GM19324 (cell line): ENCODE measurements at regions not wholly inside any gene's neighbourhood (a gene's known extent, or its start where the extent isn't known, plus 50 kb on each side); places are given as distances from the start of the nearest gene placed in this dataset.

Experiments used
- ATAC-seq: cut with Tn5 transposase; IDR thresholded peaks from one replicate; pipeline ENCODE4 v1.9.1; 2021; ENCODE audit warnings: mild to moderate bottlenecking, moderate library complexity; ENCODE audit not compliant: unreplicated experiment, low FRiP score

DNA sequence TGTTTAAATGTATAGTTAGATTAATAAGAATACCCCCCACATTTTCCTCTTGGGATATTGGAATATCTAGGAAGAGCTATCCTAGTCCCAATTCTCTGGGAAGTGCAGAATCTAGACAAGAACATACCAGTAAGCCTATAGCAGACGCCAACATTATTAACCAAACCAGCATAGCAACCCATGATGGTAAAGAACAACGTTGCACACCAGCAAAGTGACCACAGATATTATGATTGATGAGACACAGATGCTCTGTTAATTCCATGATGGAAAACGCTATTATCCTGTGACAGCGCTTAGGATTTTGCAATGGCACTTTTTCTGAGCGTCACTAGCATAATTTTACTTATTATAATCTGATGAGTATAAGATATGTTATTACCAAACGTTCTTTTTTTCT is 603.1 kb upstream of the PCDH15 start:
- ATAC-seq = no peak

DNA sequence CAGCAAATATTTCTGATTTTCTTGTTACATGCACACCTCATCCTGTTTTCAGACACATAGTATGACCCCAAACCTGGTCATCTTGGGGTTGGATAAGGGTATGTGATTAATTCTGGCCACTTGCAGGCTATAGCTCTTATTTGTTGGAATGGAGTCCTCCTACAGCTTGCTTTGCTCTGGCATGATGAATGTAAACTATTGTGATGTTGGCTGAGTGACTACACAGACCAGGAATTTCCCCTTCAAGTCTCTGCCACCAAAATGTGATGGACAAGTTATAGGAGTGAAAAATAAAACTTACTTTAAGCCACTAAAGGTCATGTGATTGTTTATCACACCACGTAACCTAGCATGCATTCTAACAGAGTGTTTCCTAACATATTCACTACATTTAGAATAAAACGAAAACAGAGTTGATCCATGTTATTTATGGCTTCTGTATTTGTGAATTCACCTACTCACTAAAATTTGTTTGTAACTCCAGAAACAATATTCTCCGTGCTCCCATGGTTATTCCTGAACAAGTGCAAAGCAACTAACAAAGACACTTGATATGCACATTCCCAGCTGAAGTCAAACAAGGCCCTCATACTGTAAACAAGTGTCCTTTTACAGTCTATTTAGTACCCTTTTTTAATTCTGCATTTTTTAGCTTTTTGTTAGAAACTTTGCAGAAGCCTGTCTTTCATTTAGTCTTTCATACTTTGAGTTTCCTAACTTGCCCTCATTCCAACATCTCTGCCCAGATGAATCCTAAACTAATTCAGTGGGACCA is 599.2 kb upstream of the PCDH15 start:
- ATAC-seq = no peak

DNA sequence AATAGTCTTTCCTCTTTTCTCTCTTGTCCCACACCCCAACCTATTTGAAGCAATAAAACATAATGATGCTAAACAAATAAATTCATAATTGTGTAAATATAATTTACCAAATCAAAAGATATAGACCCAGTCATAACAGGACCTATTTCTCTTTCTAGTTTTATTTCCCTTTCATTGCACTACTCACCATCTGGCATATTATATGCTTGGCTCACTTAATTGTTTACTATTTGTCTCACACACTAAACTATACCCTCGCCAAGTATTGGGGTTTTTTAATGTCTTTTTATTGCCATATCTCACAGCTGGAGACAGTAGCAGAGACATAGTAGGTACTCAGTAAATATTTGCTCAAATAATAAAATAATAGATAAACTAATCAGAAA is 597.5 kb upstream of the PCDH15 start:
- ATAC-seq = no peak

DNA sequence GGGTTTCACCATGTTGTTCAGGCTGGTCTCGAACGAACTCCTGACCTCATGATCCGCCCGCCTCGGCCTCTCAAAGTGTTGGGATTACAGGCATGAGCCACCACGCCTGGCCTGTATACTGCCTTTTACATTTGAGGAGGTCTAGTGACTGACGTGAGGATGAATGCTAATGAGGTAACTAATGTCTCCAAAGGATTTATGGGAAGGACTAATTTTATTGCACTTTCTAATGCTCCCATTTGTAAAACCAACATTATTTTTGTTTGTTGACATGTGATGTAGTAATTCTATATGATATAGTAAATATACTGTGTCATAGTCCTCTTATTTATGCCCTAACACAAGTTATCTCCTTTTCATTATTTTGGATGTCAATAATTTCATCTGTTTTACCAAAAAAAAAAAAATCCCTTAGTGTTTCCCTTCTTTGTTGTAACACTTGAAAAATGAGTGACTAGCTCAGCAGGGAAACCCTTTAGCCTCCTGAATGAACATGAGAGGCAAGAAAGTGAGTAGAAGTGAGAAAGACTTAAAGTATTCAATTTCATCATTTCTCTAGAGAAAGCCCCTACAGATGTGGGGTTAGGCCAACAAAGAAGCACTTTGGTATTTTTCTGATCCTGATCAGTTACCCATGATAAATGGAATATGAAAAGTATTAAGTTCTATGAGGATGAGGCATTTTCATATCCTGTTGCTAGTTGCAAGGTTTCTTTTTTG is 596.9 kb upstream of the PCDH15 start:
- no peak for ATAC-seq

DNA sequence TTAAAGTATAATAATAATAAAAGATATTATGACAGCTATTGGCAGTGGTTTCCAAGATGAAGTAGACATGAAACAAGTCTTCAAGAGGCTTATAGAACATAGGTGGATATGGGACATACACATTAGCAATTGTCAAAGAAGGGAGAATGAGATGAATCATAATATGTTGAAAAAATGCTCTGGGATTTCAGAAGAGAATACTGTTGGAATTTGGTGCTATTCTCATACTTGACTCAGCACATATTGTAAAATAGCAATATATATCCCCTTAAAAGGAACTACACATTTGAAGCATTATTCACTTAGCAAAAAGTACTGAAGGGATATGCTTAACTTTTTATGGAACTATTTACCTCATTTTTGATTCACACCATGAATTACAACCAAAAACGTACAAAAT is 577.2 kb upstream of the PCDH15 start:
- no peak for ATAC-seq

DNA sequence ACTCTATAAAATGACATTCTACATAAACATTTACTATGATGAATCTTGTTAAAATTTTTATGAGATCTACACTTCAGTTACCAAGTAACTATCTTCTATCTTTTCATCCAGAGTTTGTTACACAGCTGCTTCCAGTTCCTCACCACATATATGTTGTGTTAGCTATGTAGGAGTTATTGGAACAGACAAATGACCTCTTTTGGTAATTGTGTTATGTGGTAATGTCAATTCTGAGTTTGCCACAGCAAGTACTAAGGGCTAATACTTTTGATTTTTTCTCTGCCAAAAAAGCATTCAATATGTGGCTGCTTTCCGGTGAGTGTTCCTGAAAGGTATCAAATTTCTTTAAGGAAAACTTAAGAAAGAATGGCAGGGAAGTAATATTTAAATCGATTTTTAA is 573.9 kb upstream of the PCDH15 start:
- ATAC-seq = no peak

DNA sequence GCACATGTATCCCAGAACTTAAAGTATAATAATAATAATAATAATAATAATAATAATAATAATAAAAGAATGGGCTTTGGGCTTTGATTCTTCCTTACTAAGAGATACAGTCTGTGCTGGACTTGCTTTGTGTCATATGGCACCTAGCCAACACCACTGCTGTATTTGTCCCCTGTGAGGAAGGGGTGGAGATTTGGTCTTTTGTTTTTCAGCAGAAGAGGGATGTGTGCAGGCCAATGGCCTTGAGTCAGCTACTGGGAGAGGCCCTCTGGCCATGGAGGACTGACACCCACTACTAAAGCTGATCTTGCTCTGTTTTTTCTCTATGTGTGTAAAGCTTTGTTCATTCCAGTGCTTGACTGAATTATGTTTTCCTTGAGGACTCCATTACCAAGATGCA is 573.0 kb upstream of the PCDH15 start:
- no peak for ATAC-seq

DNA sequence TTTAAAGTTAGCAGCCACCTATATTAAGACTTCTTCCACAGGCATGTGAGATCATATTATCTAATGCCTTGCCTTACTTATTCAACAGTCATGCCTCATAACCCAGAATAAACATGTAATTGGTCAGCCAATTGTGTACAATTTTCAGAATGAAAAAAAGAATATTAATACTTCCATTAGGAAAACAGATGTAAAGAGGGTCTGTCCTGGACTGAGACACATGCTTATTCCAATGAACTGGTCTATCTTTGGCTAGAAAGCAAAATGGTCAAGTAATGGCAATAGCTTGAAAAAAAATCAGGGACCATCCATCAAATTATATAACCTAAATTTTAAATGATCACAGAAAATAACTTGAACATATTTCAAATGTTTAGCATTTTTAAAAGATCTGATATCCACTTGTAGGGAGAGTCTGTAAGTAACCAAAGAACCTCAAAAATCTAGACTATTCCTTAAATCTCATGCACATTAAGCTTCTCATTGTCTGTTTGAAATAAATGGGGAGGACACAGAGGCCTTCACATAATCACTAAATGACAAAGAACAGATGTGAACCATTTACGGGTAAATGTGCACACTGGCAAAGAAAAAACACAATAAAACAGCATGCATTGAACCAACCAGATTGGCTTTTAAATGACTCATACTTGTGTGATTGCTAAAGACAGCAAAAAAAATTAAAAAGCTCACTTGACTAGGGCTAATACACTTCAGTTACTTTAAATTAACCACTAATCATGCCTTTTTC is 568.8 kb upstream of the PCDH15 start:
- no peak for ATAC-seq

DNA sequence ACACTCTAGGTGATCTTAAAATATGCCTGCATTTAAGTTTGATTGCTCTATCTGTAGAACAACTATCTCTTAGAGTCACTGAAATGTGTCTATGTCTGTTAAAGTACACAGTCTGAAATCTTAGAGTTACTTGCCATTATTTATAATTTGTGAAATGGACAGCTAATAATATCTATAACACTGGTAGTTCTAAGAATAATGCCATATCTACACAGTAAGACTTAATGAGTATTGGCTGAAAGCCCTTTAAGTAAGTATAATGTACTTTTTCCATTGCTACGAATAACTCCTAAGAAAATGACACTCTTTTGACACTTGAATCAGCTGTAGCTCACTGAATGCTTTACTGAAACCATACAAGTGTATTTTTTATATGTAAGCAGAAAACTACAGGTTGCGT is 567.4 kb upstream of the PCDH15 start:
- no peak for ATAC-seq

DNA sequence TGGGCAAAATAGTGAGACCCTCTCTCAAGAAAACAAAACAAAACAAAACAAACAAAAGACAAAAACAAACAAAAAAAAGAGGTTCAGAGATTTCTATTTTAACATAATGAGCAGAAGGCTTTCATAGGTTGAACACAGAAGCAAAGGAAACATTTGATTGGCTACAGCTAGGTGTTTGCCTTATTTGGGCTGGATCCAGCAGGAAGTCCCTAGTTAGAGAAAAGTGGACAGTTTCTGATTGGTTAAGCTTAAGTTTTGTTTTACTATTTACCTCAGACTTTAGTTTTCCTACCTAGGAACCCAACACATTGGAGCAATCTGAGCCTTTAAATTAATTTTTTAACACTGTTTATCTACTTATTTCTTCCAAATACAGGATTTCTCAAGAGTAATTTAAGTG is 566.5 kb upstream of the PCDH15 start:
- no peak for ATAC-seq

DNA sequence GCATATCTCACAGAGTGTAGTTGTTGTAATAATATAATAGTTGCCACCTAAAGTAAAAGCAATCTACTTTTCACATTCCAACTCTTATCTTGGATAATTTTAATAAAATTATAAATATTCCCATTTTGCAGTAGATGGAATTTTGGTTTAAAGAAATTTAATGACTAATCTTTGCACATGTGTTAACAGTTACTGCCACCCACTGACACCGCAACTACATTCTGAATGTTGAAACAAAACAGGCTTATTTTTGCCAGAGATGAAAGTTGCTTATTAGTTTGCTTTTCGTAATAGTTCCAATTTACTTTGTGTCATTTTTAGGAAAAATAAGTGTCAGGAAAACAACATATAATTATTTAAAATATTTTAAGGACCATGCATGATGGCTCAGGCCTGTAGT is 557.5 kb upstream of the PCDH15 start:
- ATAC-seq = no peak

DNA sequence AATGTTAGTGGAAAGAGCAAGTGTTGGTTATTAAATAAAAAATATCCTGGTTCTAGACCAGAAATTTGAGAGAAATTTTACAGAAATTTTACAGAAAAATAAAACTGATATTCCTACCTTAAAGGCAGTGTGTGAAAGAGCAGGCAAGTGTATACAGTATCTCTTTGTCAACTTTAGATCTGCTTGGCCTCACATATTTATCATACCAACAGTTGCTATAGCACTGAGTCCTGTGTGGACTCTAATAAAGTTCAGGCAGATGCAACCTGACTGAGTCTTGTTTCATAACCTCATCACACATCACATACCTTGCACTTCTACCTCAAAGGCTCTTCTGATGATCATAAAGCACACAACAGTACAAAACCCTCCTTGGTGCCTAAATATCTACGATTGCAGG is 552.4 kb upstream of the PCDH15 start:
- no peak for ATAC-seq

DNA sequence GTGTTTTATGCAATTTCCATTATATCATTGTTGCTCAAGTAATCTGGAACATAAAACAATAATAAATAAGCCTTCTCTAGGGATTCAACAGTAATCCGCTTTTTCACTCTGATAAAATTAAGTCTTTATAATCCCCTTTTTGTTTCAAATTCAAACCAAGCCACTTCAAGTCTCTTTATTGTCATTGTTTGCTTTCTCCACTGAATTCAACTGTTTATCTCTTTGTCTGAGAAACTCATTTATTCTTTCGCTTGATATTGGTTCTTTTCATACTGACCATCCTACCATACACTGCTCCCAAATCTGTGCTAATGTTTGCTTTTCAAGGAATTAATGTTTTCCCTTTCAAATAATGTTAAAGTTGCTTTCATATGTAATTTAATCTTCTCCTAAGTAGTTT is 550.4 kb upstream of the PCDH15 start:
- ATAC-seq = no peak

DNA sequence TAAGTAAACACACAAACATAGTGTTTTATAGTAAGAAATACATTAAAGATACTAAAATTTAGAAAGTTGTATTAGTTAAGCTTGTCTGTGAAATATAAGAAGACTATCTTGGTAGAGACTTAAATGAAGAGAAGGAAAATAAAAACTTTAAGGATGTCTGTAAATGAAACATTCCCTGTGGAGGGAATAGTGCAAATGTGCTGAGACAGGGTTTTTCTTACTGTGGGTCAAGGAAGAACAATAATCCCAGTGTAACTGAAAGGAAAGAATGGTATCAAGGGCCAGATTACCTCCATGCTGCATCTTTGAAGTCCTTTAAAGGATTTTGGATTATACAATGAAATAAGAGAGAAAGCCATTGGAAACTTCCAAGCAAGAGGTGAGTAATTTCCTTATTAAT is 547.5 kb upstream of the PCDH15 start:
- ATAC-seq = no peak

DNA sequence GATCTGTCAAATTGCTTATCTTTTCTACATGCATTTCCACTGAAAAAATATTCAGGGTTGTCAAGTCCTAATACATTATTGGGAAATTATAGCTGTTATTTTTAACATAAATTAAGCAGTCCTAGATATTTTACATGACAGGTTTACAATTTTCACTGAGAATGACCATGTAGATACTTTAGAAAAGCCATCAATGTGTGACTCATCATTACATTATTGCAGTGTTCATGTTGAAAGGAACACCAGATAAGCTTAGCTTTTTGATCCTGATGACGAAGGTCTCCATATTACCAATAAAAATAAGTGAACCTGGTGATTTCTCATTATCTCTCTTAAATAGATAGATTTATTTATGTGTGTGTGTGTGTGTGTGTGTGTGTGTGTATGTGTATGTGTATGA is 529.5 kb upstream of the PCDH15 start:
- no peak for ATAC-seq

DNA sequence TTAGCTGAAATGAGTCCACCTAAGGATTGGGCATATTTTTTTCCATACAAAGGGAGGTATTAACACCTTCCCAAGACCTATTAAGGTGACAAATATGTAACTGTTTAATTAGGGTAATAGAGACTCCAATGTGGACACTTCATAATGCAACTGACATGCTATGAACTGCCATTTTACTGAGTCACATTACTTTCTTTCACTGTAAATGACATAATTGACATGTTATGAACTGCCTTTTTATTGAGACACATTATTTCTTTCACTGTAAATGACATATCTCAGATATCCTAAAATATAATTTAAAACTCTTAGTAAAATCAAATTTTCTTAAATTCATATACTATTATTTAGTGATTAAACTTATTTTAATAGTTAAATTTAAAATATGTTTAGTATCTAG is 528.8 kb upstream of the PCDH15 start:
- no peak for ATAC-seq

DNA sequence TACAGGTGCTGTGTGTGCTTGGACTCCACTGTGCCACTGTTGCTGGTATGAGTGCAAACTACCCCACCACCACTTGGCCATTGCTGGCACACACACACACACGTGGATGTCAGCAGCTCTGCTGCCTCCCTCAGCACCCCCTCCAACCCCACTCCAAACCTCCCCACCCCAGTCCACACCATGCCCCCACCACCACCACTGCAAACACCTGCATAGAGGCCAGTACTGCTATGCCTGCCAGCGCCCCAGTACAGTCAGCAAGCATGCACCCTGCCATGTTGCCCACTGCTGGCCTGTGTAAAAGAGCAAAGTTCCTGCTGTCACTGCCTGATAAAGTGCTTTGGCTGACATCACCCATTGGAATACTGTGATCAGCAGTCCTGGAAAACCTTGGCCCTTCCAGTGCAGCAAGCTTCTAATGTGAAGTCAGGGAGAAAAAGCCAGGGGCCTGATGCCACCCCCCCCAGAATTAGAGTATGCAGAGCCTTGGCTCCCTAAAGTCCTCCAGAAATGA is 519.2 kb upstream of the PCDH15 start:
- ATAC-seq = no peak

DNA sequence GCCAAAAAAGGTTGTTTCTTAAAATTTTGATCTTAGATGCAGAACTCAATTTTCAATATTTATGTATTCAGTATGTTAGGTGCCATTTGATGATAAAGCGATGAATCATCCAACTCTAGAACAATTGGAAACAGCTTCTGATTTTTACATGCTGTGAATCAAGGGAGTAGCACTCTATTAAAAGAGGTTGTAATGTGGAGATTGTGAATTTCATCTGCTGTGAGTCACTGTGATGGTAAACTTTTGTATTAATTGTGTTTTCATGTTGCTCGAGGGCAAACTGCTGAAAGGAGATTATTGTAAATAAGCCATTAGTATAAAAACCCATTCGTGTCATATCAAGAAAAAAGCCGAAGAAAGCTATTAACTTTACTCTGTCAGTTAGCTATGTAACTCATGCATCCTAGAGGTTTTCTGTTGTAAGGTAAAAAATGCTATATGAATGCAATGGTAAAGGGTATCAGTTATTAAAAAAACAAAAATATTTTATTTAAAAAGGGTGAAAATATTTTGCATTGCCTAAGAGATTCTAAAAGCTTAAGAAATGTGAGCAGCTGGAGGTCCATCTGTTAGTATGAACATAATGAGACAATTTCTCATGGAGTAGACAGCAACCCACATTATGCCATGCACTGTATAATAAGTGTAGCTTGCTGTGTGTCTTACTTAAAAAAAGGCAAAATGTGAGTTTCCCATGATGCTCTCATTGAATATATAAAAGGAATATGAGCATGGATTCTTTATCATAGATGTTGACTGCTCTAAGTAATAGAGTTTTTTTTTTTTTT is 511.0 kb upstream of the PCDH15 start:
- no peak for ATAC-seq

DNA sequence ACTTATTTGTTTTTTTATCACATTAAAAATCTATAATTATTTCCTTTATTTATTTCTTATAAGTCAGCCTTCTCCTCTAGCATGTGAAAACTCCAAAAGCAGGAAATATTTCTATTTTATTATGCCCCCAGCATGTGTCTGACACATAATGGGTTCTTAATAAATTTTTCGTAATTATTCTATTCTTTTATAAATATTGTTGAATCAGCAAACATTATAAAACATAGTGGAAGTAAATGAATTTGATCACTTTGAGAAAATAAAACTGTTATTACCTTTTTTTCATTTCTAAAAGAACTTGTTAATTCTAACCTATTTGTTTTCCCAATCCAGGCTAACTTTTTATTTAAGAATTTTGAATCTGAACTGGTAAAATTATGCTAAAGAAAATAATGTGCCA is 509.1 kb upstream of the PCDH15 start:
- ATAC-seq = no peak

DNA sequence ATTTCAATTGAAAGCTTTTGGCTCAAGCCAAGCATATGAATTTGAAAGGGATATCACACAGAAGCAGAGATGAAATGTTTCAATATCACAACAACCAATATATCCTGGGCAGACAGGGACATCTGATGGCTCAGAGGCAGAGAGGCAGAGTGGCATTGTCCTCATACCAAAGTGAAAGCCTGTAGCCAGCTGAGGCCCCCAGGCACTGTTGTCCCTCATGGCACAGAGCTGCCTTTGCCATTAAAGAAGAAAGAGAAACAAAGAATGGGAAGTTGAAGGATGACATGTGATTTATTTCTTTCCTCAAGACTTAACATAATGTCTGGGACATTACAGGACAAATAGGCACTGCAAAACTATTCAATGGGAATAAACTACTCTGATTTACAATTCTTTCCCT is 504.3 kb upstream of the PCDH15 start:
- no peak for ATAC-seq

DNA sequence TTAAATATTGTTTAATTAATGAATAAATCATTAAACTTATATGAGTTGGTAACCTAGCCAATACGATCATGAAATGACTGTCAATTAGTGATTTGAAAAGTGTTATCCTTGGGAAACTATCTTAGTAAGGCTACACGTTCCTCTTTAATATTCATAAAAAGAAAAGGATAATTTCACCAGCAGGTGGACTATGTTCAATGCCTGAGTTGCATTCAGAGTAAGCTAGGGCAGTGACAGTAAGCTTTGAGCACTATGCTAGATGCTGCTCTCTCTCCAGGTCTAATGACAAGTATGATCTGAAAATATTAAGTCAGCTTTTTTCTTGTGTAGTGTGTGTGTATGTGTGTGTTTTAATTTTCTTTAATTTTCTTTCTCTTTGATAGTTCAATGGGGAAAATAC is 486.3 kb upstream of the PCDH15 start:
- no peak for ATAC-seq
